ENCODE measurements at regions not wholly inside any gene's neighbourhood (a gene's known extent, or its start where the extent isn't known, plus 50 kb on each side); places are given as distances from the start of the nearest gene placed in this dataset.

GRCh38 chr1:221829327-221830015 is 87.6 kb upstream of the DUSP10 start:
- ChIA-PET POLR2A (no interaction called here), CTCF (no interaction called here)
- H3K27me3 Mint-ChIP-seq (ENCODE audit: low read depth), result no peaks in the 10 kb centered on the region
- TF ChIP-seq MAX (CRISPR knock-in tag; IDR thresholded peaks at IDR 0.05), result no peak
- no peak for TF ChIP-seq TCF7 (CRISPR knock-in tag; IDR thresholded peaks at IDR 0.05; ENCODE audit: low read depth)
- no peak for TF ChIP-seq SOX15 (CRISPR knock-in tag; IDR thresholded peaks at IDR 0.05)
- TF ChIP-seq ESRRA (CRISPR knock-in tag; IDR thresholded peaks at IDR 0.05; ENCODE audit: borderline replicate concordance), result no peak
- no peak for TF ChIP-seq USF1 (CRISPR knock-in tag; IDR thresholded peaks at IDR 0.05)
- no peak for TF ChIP-seq RORB (CRISPR knock-in tag; IDR thresholded peaks at IDR 0.05)
- no peak for TF ChIP-seq ZNF671 (CRISPR knock-in tag; IDR thresholded peaks at IDR 0.05)
- no peak for TF ChIP-seq AFF4 (CRISPR knock-in tag; IDR thresholded peaks at IDR 0.05; ENCODE audit: borderline replicate concordance)
- TF ChIP-seq CDX4 (CRISPR knock-in tag; IDR thresholded peaks at IDR 0.05; ENCODE audit: borderline replicate concordance), result no peak
- TF ChIP-seq ZNF138 (CRISPR knock-in tag; conservative IDR thresholded peaks at IDR 0.05), result no peak
- no peak for TF ChIP-seq MXD4 (CRISPR knock-in tag; IDR thresholded peaks at IDR 0.05; ENCODE audit: borderline replicate concordance)
- H3K36me3 Mint-ChIP-seq, result peaks cover 6% of the 10 kb centered on the region; the same call in 1 of the 2 replicates
- peaks cover 12% of the 10 kb centered on the region for H3K9me3 Mint-ChIP-seq
- no peak overlapping the region for H3K4me3 Mint-ChIP-seq
- ATAC-seq, result no peak
- no peak for DNase-seq (ENCODE audit: low spot score)
- peaks cover 43% of the 10 kb centered on the region for H3K4me1 Mint-ChIP-seq
- H3K27ac Mint-ChIP-seq, result no peak overlapping the region

- POLR2A ChIA-PET, result no interaction called here
- ATAC-seq (no peak), DNase-seq (ENCODE audit: low spot score) (no peak)
- H3K9me3 Mint-ChIP-seq, result peaks cover 12% of the 10 kb centered on the region
- peaks cover 6% of the 10 kb centered on the region; the same call in 1 of the 2 replicates for H3K36me3 Mint-ChIP-seq
- no peaks in the 10 kb centered on the region for H3K27me3 Mint-ChIP-seq (ENCODE audit: low read depth)
- peaks cover 32% of the 10 kb centered on the region for H3K4me1 Mint-ChIP-seq
- H3K27ac Mint-ChIP-seq, result no peak overlapping the region
- CTCF ChIA-PET, result no interaction called here
- no peak overlapping the region for H3K4me3 Mint-ChIP-seq
- TF ChIP-seq OVOL2 (CRISPR knock-in tag; IDR thresholded peaks at IDR 0.05; ENCODE audit: borderline replicate concordance) (no peak), SP1 (CRISPR knock-in tag; conservative IDR thresholded peaks at IDR 0.05) (no peak), ERG (CRISPR knock-in tag; IDR thresholded peaks at IDR 0.05) (no peak), ATF2 (CRISPR knock-in tag; IDR thresholded peaks at IDR 0.05; ENCODE audit: borderline replicate concordance, low read depth) (no peak), AR (CRISPR knock-in tag; IDR thresholded peaks at IDR 0.05) (no peak), PRDM15 (CRISPR knock-in tag; IDR thresholded peaks at IDR 0.05) (no peak), CTCF (IDR thresholded peaks at IDR 0.05) (no peak)
Measured at GRCh38 chr1:221827307-221827642, 85.4 kb upstream of the DUSP10 start.

All from WTC11 (cell line).